K562 (cell line): ENCODE measurements at regions not wholly inside any gene's neighbourhood (a gene's known extent, or its start where the extent isn't known, plus 50 kb on each side); places are given as distances from the start of the nearest gene placed in this dataset.

ENCODE experiments used
- BCOR ChIP-seq: fragments of 450-650 bp; IDR thresholded peaks from 2 replicates; pipeline ENCODE4 v1.6.1; 2016
- CBX2 ChIP-seq: fragments of 200-600 bp; sonication (generic); IDR thresholded peaks from one replicate; pipeline ENCODE4 v1.6.1; 2012; ENCODE audit warnings: mild to moderate bottlenecking, low read length, inconsistent platforms; ENCODE audit not compliant: insufficient read depth, poor library complexity, severe bottlenecking
- GATAD2A ChIP-seq: fragments of 450-650 bp; IDR thresholded peaks from 2 replicates; pipeline ENCODE4 v1.6.1; 2017
- GMEB1 ChIP-seq: fragments of 250-450 bp; sonication (Bioruptor Pico); IDR thresholded peaks from 2 replicates; pipeline ENCODE4 v1.4.0; 2020; ENCODE audit warnings: mild to moderate bottlenecking
- KDM1A ChIP-seq, 2 experiments: fragments of 450-650 bp; IDR thresholded peaks; 2 replicates each; pipeline ENCODE4 v1.6.1; 2016; ENCODE audit warnings: mild to moderate bottlenecking in 2 of 2
- KDM5B ChIP-seq: fragments of 200-600 bp; sonication (generic); IDR thresholded peaks from 2 replicates; pipeline ENCODE4 v1.6.1; 2012; ENCODE audit warnings: low read depth, mild to moderate bottlenecking, moderate library complexity, low read length, control low read depth, inconsistent platforms; ENCODE audit not compliant: insufficient replicate concordance
- MYNN ChIP-seq, 2 experiments: sonication (generic); formaldehyde crosslinking in 1 of 2; IDR thresholded peaks; 2 replicates each; pipeline versions ENCODE4 v1.5.0 to v1.6.1; 2016 to 2020; ENCODE audit warnings: antibody characterized with exemption in 1 of 2, missing genetic modification reagents in 1 of 2
- NCOR1 ChIP-seq: fragments of 450-650 bp; IDR thresholded peaks from 2 replicates; pipeline ENCODE4 v1.6.1; 2016; ENCODE audit warnings: mild to moderate bottlenecking, moderate library complexity
- PHTF2 ChIP-seq: fragments of 250-450 bp; sonication (Bioruptor Pico); IDR thresholded peaks from 2 replicates; pipeline ENCODE4 v1.5.0; 2021; ENCODE audit warnings: mild to moderate bottlenecking
- POLR3A ChIP-seq: IDR thresholded peaks from 2 replicates; pipeline ENCODE4 v1.6.1; 2011; ENCODE audit warnings: borderline replicate concordance, mild to moderate bottlenecking, moderate library complexity; ENCODE audit not compliant: insufficient read length, insufficient read depth; ENCODE audit errors: extremely low read depth
- RBM25 ChIP-seq: fragments of 200-400 bp; formaldehyde crosslinking; IDR thresholded peaks from 2 replicates; pipeline ENCODE4 v1.6.1; 2018; ENCODE audit warnings: low read length, low read depth, moderate library complexity; ENCODE audit not compliant: severe bottlenecking
- RHOXF2B ChIP-seq: fragments of 250-450 bp; sonication (Bioruptor Pico); conservative IDR thresholded peaks from 2 replicates; pipeline ENCODE4 v1.5.1; 2021
- SIRT6 ChIP-seq: IDR thresholded peaks from one replicate; pipeline ENCODE4 v1.6.1; 2012; ENCODE audit warnings: low read depth, mild to moderate bottlenecking, control low read depth, inconsistent platforms, low read length, moderate library complexity
- THAP12 ChIP-seq: fragments of 250-450 bp; sonication (Bioruptor Pico); IDR thresholded peaks from 2 replicates; pipeline ENCODE4 v1.9.0; 2021; ENCODE audit warnings: mild to moderate bottlenecking, inconsistent platforms
- ZNF184 ChIP-seq: sonication (generic); formaldehyde crosslinking; IDR thresholded peaks from 2 replicates; pipeline ENCODE4 v1.5.0; 2020; ENCODE audit warnings: missing genetic modification reagents
- ZNF668 ChIP-seq: fragments of 250-450 bp; sonication (Bioruptor Pico); IDR thresholded peaks from 2 replicates; pipeline ENCODE4 v1.8.0; 2022; ENCODE audit warnings: mild to moderate bottlenecking, inconsistent platforms
- TF ChIP-seq, protein P1 (sequence below): sonication (generic); formaldehyde crosslinking; IDR thresholded peaks from 2 replicates; pipeline ENCODE4 v1.8.0; 2022; ENCODE audit warnings: missing genetic modification reagents, mild to moderate bottlenecking, borderline replicate concordance

DNA sequence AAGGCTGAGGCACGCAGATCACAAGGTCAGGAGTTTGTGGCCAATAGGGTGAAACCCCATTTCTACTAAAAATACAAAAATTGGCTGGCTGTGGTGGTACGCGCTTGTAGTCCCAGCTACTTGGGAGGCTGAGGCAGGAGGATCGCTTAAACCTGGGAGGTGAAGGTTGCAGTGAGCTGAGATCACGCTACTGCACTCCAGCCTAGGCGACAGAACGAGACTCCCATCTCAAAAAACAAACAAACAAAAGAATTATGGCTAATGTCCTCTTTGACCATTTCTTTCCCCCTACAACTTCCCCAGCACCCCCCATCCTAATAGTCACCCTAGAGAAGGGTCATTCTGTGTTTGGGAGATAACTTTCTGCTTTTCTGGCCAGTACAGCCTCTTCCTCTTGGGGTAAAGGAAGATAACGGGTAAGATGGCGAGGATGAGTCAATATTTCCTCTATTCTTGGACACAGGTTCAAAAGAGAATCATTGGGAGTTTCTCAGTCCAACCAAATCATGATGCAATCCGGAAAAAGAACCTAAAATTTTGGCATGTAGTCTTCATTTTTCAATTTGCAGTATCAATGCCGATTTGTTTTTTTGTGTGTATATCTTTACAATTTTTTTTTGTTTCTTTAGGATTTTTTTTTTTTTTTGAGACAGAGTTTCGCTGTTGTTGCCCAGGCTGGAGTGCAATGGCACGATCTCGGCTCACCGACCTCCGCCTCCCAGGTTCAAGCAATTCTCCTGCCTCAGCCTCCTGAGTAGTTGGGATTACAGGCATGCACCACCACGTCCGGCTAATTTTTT, 107.6 kb upstream of the MED13 start (continued):
- TF ChIP-seq GATAD2A (no peak), BCOR (peak; percentile 73; the same call in 1 of the 2 replicates), POLR3A (no peak), CBX2 (no peak), THAP12 (no peak), PHTF2 (CRISPR knock-in tag) (no peak), NCOR1 (peak; percentile 92), KDM1A (IDR thresholded peaks at IDR 0.05) (peak; percentile 85 to 86), GMEB1 (CRISPR knock-in tag) (peak; percentile 37; the same call in 1 of the 2 replicates), ZNF184 (CRISPR knock-in tag) (no peak), ZNF668 (CRISPR knock-in tag) (0 out of 2 replicates have a peak, but pooled peaks have one; percentile 49), RHOXF2B (CRISPR knock-in tag) (no peak), SIRT6 (no peak), MYNN (IDR thresholded peaks at IDR 0.05) (peak; percentile 58; the same call in 1 of the 2 replicates), MYNN (CRISPR knock-in tag; IDR thresholded peaks at IDR 0.05) (no peak), KDM5B (no peak), RBM25 (peak; percentile 52)
- TF ChIP-seq, protein P1, sequence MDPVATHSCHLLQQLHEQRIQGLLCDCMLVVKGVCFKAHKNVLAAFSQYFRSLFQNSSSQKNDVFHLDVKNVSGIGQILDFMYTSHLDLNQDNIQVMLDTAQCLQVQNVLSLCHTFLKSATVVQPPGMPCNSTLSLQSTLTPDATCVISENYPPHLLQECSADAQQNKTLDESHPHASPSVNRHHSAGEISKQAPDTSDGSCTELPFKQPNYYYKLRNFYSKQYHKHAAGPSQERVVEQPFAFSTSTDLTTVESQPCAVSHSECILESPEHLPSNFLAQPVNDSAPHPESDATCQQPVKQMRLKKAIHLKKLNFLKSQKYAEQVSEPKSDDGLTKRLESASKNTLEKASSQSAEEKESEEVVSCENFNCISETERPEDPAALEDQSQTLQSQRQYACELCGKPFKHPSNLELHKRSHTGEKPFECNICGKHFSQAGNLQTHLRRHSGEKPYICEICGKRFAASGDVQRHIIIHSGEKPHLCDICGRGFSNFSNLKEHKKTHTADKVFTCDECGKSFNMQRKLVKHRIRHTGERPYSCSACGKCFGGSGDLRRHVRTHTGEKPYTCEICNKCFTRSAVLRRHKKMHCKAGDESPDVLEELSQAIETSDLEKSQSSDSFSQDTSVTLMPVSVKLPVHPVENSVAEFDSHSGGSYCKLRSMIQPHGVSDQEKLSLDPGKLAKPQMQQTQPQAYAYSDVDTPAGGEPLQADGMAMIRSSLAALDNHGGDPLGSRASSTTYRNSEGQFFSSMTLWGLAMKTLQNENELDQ (CRISPR knock-in tag), result no peak
